ENCODE measurements at regions not wholly inside any gene's neighbourhood (a gene's known extent, or its start where the extent isn't known, plus 50 kb on each side); places are given as distances from the start of the nearest gene placed in this dataset.

DNA sequence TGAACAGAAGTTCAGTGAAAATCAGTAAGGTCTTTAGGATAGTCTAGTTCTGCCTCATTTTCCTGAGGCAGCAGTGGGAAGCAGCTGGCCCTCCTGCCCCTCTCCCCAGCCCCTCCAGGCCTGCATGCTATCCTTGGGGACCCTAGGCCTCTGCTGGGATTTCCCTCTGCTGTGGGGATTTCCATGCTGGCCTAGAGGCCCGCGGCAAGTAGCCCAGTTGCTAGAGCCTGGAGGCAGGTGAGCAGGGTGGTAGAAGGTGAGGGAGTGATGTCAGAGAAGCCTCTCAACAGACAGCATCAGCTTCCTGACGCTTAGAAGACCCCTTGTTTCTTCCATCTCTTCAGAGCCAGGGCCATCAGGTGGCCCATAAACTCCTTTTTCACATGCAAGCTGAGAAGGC is 305.8 kb upstream of the THBS1 start:
- TF ChIP-seq, protein P1, sequence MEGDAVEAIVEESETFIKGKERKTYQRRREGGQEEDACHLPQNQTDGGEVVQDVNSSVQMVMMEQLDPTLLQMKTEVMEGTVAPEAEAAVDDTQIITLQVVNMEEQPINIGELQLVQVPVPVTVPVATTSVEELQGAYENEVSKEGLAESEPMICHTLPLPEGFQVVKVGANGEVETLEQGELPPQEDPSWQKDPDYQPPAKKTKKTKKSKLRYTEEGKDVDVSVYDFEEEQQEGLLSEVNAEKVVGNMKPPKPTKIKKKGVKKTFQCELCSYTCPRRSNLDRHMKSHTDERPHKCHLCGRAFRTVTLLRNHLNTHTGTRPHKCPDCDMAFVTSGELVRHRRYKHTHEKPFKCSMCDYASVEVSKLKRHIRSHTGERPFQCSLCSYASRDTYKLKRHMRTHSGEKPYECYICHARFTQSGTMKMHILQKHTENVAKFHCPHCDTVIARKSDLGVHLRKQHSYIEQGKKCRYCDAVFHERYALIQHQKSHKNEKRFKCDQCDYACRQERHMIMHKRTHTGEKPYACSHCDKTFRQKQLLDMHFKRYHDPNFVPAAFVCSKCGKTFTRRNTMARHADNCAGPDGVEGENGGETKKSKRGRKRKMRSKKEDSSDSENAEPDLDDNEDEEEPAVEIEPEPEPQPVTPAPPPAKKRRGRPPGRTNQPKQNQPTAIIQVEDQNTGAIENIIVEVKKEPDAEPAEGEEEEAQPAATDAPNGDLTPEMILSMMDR (IDR thresholded peaks at IDR 0.05; ENCODE audit: low read length), result no peak
- no peak for TF ChIP-seq EZH2 (optimal IDR thresholded peaks at IDR 0.05; ENCODE audit: low read depth, low read length)

Data from MM.1S (cell line).